SU-DHL-6 (cell line): ENCODE measurements at regions not wholly inside any gene's neighbourhood (a gene's known extent, or its start where the extent isn't known, plus 50 kb on each side); places are given as distances from the start of the nearest gene placed in this dataset.

Experiments
- CTCF ChIP-seq: fragments of 200-600 bp; sonication (generic); IDR thresholded peaks from one replicate; pipeline ENCODE4 v1.5.1; 2017; ENCODE audit warnings: antibody characterized with exemption, mild to moderate bottlenecking, low read length, moderate library complexity; ENCODE audit not compliant: insufficient read depth, poor library complexity, severe bottlenecking
- EZH2phosphoT487 ChIP-seq: fragments of 200-600 bp; sonication (generic), shearing (Covaris generic); conservative IDR thresholded peaks from 2 replicates; pipeline ENCODE4 v1.6.1; 2018; ENCODE audit warnings: mild to moderate bottlenecking, antibody characterized with exemption, low read length, moderate library complexity, mixed read lengths

DNA sequence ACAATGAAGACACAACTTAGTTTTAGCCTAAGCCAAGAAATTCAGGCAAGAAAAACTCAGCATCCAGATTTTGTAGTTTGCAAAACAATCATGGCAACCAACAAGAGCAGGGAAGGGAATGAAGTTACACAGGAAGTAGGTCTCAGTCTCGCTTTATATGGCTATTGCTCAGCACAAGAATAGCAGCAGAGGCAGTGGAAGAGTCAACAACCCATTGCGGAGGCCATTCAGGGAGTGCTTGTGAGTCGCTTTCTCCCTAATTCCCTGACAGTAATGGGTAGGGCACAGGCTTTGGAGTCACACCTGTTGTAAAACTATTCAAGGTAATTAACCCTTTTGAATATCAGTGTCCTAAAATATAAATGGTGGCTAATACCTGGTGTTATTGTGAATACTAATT, 238.5 kb downstream of the HDGFL1 start:
- TF ChIP-seq CTCF (no peak), EZH2phosphoT487 (no peak)
